NOMO-1 treated with dmso at 0.1 percent for 144 hours (cell line): ENCODE measurements at regions not wholly inside any gene's neighbourhood (a gene's known extent, or its start where the extent isn't known, plus 50 kb on each side); places are given as distances from the start of the nearest gene placed in this dataset.

Experiments
- DNase-seq: peaks from one replicate; lab custom pipeline; 2025; ENCODE audit not compliant: unreplicated experiment; lab: John Stamatoyannopoulos, UW

- DNase-seq, result peak; percentile 98
Observed at GRCh38 chr3:194003114-194004057, 132.6 kb upstream of the HES1 start.

- no peak for DNase-seq
Observed at GRCh38 chr3:194005930-194006501, 129.9 kb upstream of the HES1 start.

- DNase-seq, result no peak
Observed at GRCh38 chr3:194007592-194008337, 128.2 kb upstream of the HES1 start.

GRCh38 chr3:194009019-194009418, 126.9 kb upstream of the HES1 start:
- DNase-seq, result no peak

- DNase-seq, result no peak
Observed at GRCh38 chr3:194009892-194010533, 125.9 kb upstream of the HES1 start.

- no peak for DNase-seq
Observed at GRCh38 chr3:194011807-194012206, 124.1 kb upstream of the HES1 start.

- DNase-seq, result no peak
Observed at GRCh38 chr3:194013928-194014327, 122.0 kb upstream of the HES1 start.

- no peak for DNase-seq
Observed at GRCh38 chr3:194014756-194015155, 121.2 kb upstream of the HES1 start.

GRCh38 chr3:194019398-194020165, 116.4 kb upstream of the HES1 start:
- DNase-seq, result no peak

GRCh38 chr3:194022052-194022451, 113.9 kb upstream of the HES1 start:
- no peak for DNase-seq

GRCh38 chr3:194022816-194023215, 113.1 kb upstream of the HES1 start:
- DNase-seq, result no peak

- DNase-seq, result no peak
Observed at GRCh38 chr3:194023501-194024280, 112.3 kb upstream of the HES1 start.

GRCh38 chr3:194025119-194025518, 110.8 kb upstream of the HES1 start:
- no peak for DNase-seq

- no peak for DNase-seq
Observed at GRCh38 chr3:194025951-194026350, 110.0 kb upstream of the HES1 start.

GRCh38 chr3:194028434-194029004, 107.4 kb upstream of the HES1 start:
- no peak for DNase-seq

GRCh38 chr3:194029846-194030245, 106.1 kb upstream of the HES1 start:
- no peak for DNase-seq

GRCh38 chr3:194030372-194030771, 105.6 kb upstream of the HES1 start:
- DNase-seq, result no peak

- DNase-seq, result no peak
Observed at GRCh38 chr3:194031349-194031748, 104.6 kb upstream of the HES1 start.

GRCh38 chr3:194031867-194032635, 103.9 kb upstream of the HES1 start:
- DNase-seq, result no peak
